Large intestine (tissue), 3 donors: ENCODE measurements at regions not wholly inside any gene's neighbourhood (a gene's known extent, or its start where the extent isn't known, plus 50 kb on each side); places are given as distances from the start of the nearest gene placed in this dataset.

ENCODE experiments used
- DNase-seq, 2 donors: peaks; one replicate each; pipeline versions ENCODE4 v3.0.0 to v3.0.0-alpha.2; 2013
- H3K27ac ChIP-seq: one replicate; pipeline ENCODE4 v1.5.1; 2013; ENCODE audit warnings: low read length
- H3K27me3 ChIP-seq: 2 replicates; pipeline ENCODE4 v1.6.1; 2013; ENCODE audit warnings: low read length; ENCODE audit not compliant: control insufficient read depth, insufficient read depth
- H3K36me3 ChIP-seq: 2 replicates; pipeline ENCODE4 v1.6.1; 2013; ENCODE audit warnings: low read length; ENCODE audit not compliant: control insufficient read depth, insufficient read depth
- H3K4me1 ChIP-seq: one replicate; pipeline ENCODE4 v1.6.1; 2013; ENCODE audit warnings: low read length; ENCODE audit not compliant: control insufficient read depth, insufficient read depth
- H3K4me3 ChIP-seq: one replicate; pipeline ENCODE4 v1.5.1; 2013; ENCODE audit warnings: low read length
- H3K9me3 ChIP-seq: one replicate; pipeline ENCODE4 v1.6.1; 2013; ENCODE audit warnings: mild to moderate bottlenecking, low read depth, low read length, moderate library complexity; ENCODE audit not compliant: control insufficient read depth
- WGBS: methylation state at CpG from one replicate; pipeline ENCODE4 v1.1.5; 2013; ENCODE audit warnings: low lambda C conversion rate; ENCODE audit not compliant: insufficient coverage; 5-methylcytosine and 5-hydroxymethylcytosine counted together

DNA sequence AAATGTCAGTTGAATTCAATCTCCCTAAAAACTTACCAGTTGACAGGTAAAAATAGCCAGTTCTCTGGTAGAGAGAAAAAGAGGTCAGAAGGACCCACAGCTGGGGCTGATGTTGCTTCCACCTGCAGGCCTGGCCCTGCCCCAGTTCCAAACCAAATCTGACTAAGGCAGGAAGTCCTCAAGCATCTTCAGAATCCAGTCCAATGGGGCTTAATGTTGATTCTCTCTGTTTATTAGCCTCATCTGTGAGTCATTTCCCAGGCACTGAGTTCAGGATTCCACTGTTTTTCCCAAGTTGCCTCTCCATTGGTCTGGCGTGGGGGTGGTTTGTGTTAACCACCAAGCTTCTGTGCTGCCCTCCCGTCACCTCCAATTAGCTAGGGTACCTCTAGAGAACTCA, 601.8 kb downstream of the INSC start:
- no peaks in the 10 kb centered on the region for H3K36me3 ChIP-seq
- WGBS, result no CpG with 5 or more reads among the region's 2 CpGs
- H3K27ac ChIP-seq, result no peak overlapping the region
- no peaks in the 10 kb centered on the region for H3K4me1 ChIP-seq
- H3K4me3 ChIP-seq, result no peak overlapping the region
- H3K27me3 ChIP-seq, result no peaks in the 10 kb centered on the region
- no peak for DNase-seq
- no peaks in the 10 kb centered on the region for H3K9me3 ChIP-seq

DNA sequence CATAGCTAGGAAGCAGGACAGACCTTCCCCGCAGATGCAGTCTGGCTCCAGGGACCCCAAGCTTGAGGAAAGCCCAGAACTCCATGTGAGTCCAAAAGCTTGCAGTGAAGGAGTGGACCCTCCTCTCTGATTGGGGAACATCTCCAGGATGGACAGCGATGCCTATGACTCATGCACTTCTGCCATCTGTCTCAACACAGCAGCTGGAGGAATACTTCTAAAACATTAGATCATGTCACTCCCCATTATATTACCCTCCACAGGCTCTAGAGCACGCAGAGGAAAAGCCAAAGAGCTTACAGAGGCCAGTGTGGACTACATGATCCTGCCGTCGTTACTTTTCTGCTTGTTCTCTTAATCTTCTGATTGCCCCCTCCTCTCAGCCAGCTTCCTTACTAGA, 605.7 kb downstream of the INSC start:
- H3K27ac ChIP-seq, result no peak overlapping the region
- H3K9me3 ChIP-seq, result no peaks in the 10 kb centered on the region
- DNase-seq, result no peak
- WGBS, result no CpG with 5 or more reads among the region's 5 CpGs
- no peaks in the 10 kb centered on the region for H3K4me1 ChIP-seq
- no peaks in the 10 kb centered on the region for H3K27me3 ChIP-seq
- no peak overlapping the region for H3K4me3 ChIP-seq
- H3K36me3 ChIP-seq, result no peaks in the 10 kb centered on the region

DNA sequence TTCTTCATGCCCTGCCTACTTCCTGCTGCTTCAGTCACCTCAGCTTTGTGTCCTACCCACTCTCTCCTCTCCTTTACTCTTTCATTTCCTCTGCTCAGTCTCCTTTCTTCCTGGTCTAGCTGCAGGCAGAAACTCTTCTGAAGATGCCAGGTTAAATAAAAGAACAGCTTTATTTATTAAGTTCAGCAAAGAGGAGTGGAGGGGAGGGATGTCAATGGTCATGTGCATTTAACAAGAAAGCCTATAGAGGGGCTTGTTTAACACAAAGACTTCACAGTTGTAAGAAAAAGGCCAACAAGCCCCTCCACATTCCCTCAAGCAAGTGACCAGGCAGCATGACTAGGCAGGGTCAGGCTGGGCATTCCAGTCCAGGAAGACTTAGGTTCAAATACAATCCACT, 609.2 kb downstream of the INSC start:
- H3K27ac ChIP-seq, result no peak overlapping the region
- H3K36me3 ChIP-seq, result no peaks in the 10 kb centered on the region
- H3K4me3 ChIP-seq, result no peak overlapping the region
- H3K27me3 ChIP-seq, result no peaks in the 10 kb centered on the region
- no peaks in the 10 kb centered on the region for H3K4me1 ChIP-seq
- H3K9me3 ChIP-seq, result no peaks in the 10 kb centered on the region
- DNase-seq, result no peak

DNA sequence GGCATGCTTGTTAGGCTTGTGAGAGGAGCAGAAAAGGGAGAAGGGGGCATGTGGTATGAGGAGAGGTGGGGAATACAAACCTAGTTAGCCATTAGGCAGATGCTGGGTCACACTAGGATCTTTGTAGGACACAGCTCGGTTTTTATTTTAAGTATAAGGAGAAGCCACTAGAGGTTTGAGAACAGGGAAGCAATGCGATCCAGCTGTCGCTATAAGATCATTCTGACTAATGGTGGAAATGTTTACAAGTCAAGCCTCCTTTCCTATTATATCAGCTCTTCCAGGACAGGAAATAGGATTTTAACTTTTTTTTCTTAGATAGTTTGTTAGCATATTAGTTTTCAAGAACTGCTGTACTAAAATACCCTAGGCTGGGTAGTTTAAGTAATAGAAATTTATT, 609.9 kb downstream of the INSC start:
- Histone ChIP-seq H3K27ac (no peak overlapping the region), H3K27me3 (no peaks in the 10 kb centered on the region), H3K4me1 (no peaks in the 10 kb centered on the region), H3K36me3 (no peaks in the 10 kb centered on the region), H3K9me3 (no peaks in the 10 kb centered on the region), H3K4me3 (no peak overlapping the region)
- no peak for DNase-seq
- no CpG with 5 or more reads among the region's 3 CpGs for WGBS

DNA sequence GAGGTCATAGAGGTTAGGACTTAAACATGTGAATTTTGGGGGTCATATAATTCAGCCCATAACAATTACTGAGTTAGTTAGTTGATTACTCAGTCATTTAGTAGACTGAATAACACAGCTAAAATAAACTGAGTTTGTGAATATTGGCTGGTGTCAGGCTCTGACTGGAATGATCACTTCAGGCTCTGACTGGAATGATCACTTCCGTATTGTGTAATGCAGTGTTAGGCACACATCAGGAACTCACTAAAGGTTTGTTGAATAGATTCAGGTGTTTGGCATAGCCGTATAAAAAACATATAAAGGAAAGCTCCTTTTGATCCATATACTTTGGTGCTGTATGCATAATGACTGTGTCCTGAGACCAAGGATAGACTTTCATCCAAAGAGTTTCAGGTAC, 610.5 kb downstream of the INSC start:
- Histone ChIP-seq H3K27me3 (no peaks in the 10 kb centered on the region), H3K27ac (no peak overlapping the region), H3K4me1 (no peaks in the 10 kb centered on the region), H3K36me3 (no peaks in the 10 kb centered on the region), H3K9me3 (no peaks in the 10 kb centered on the region), H3K4me3 (no peak overlapping the region)
- DNase-seq, result no peak
- WGBS, result no CpG with 5 or more reads among the region's 2 CpGs

DNA sequence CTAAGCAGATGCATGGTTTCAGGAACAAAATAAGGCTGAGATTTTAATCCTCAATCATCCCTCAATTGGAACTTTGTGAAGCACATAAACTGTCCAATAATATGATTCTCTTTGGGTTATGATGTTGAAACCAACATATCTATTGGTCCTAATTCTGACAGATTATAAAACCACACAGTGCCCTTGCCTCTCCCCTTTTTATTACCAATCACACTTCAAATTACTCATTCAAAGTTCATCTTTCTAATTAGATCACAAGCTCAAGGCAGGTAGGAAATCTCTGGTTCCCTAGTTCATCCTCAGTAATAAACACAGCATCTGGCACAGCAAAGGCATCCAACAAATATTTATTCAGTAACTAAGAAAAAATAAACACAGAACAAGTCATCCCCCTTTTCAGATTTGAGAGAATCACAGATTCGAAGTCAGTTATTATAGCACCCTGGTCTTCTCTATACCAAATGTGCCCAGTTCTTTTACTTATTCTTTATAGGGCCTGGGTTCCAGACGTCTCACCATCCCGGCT, 611.6 kb downstream of the INSC start:
- H3K4me1 ChIP-seq, result no peaks in the 10 kb centered on the region
- peak in 1 of 2 donors; percentile 36 for DNase-seq

DNA sequence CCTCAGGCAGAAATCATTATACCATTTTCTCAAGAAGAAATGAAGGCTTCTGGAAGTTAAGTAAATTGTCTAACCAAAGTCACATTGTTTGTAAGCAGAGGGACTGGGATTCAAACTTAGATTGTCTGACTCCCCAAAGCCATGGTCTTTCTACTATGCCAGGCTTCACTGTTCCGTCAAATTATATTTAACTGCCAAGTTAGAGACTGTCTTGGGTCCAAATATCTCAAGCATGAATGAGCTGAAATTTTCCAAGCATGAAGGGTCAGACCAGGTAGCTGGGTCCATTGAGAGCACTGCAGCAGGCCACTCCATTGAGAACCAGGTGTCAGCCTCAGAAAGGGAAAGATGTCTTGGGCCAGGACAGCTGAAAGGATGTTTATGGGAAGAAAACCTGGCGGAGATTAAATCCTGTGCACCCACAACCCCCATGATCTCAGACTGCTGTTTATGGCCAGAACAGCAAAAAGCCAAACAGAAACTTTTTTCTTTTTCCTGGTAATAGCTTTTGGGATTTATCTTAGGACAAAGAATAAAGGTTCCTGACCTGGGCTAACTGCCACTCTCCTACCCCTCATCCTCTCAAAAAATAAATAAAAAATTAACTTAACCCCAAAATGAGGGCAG, 612.3 kb downstream of the INSC start:
- Histone ChIP-seq H3K9me3 (no peaks in the 10 kb centered on the region), H3K36me3 (no peaks in the 10 kb centered on the region), H3K4me3 (no peak overlapping the region), H3K27me3 (no peaks in the 10 kb centered on the region), H3K27ac (no peak overlapping the region), H3K4me1 (no peaks in the 10 kb centered on the region)
- peak in 1 of 2 donors; percentile 17 for DNase-seq
- WGBS, result no CpG with 5 or more reads among the region's 2 CpGs

More for the DNA sequence above, 611.6 kb downstream of the INSC start:
- no peaks in the 10 kb centered on the region for H3K9me3 ChIP-seq
- 86% methylated on average over 1 of the region's 3 CpGs for WGBS
- H3K27ac ChIP-seq, result no peak overlapping the region
- H3K36me3 ChIP-seq, result no peaks in the 10 kb centered on the region
- no peak overlapping the region for H3K4me3 ChIP-seq
- H3K27me3 ChIP-seq, result no peaks in the 10 kb centered on the region

DNA sequence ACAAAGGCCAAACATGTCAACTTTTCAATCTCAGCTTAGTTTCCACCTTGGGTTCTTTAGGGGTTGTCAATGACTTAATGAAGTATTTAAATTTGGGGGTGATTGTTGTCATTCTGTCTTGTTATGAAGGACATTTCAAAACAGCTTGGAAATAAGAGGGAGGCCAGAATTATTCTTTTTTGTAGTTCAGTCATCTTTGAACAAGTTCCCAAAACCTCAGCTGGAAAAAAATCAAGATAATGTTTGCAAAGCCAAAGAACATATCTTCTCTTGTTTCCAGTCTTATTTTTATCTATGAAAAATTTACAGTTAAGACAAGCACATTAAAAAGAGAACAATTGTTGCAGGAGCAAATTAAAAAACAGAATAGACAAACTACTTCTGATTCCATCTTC, 612.8 kb downstream of the INSC start:
- no peaks in the 10 kb centered on the region for H3K9me3 ChIP-seq
- no peak for DNase-seq
- H3K4me1 ChIP-seq, result no peaks in the 10 kb centered on the region
- H3K36me3 ChIP-seq, result no peaks in the 10 kb centered on the region
- H3K27ac ChIP-seq, result no peak overlapping the region
- no peaks in the 10 kb centered on the region for H3K27me3 ChIP-seq
- H3K4me3 ChIP-seq, result no peak overlapping the region

DNA sequence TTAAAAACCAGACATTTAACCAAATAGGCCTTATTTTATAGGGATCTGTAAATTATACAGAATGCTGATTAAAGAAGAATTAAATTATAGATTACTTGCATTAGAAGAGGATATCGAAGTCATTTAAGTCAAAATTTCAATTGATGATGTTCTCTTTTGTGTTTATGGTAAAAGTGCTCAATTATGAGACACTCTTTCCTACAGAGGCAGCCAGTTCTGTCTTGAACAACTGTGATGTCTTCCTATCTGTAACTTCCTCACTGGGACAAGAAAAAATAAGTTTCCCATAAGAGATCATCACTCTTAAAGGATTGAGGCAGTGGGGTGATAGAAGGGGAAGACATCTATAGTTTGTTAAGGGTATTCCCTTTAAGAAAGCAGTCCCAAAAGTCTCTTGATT, 613.5 kb downstream of the INSC start:
- no CpG with 5 or more reads among the region's 1 CpG for WGBS
- no peak for DNase-seq
- no peak overlapping the region for H3K27ac ChIP-seq
- no peaks in the 10 kb centered on the region for H3K36me3 ChIP-seq
- no peaks in the 10 kb centered on the region for H3K4me1 ChIP-seq
- no peaks in the 10 kb centered on the region for H3K27me3 ChIP-seq
- H3K4me3 ChIP-seq, result no peak overlapping the region
- no peaks in the 10 kb centered on the region for H3K9me3 ChIP-seq

DNA sequence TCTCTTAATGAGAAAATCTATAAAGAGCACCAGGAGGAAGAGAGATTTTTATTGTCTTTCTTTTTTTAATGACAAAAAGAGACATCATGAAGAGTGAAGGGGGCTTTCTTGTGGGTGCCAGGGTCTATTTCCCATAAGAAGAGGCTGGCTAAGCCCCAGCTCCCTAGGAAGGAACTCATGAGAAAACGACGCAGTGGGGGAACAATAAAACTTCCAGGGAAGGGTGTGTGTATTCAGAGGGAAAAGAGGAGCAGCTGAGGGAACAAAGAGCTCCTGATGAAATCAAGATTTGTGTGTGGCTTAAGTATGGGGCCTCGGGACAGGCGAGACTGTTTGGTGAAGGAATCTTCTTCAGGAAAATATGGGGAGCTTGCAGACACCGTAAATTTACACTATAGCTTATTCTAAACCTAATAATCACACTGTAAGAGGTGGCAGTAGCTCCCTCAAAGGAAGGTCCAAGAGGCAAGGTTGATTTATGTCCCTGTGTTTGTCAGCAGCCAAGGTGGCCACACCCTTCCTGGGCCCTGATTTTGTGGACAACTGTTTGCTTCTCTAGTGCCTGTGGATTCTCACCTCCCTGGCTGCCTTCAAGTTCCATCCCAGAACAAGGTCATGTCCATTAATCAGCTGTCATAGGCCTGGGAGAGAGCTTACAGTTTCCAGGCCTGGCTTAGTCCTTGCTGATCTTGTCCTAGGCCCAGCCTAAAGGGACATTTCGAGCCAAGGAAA, 615.7 kb downstream of the INSC start:
- Histone ChIP-seq H3K27ac (no peak overlapping the region), H3K36me3 (no peaks in the 10 kb centered on the region), H3K4me1 (no peaks in the 10 kb centered on the region), H3K9me3 (no peaks in the 10 kb centered on the region), H3K4me3 (no peak overlapping the region), H3K27me3 (no peaks in the 10 kb centered on the region)
- no CpG with 5 or more reads among the region's 6 CpGs for WGBS
- no peak for DNase-seq

DNA sequence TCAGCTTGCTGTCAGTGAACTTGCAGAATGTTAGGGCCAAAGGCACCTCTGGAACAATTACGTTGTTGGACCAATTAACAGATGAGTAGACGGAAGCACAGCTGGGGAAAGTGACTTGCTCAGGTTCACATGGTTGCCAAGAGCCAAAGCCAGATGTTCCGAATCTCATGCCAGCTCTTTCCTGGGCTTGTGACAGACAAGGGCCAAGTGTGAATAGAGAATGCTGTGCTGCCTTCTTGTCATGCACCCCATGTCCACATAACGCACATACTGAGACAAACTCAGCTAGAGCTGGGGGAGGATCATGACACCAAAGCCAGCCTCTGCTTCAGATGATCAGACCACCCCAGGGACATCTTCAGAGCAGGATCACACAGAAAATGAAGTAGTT, 616.3 kb downstream of the INSC start:
- WGBS, result no CpG with 5 or more reads among the region's 4 CpGs
- H3K27ac ChIP-seq, result no peak overlapping the region
- no peak overlapping the region for H3K4me3 ChIP-seq
- H3K36me3 ChIP-seq, result no peaks in the 10 kb centered on the region
- H3K27me3 ChIP-seq, result no peaks in the 10 kb centered on the region
- no peak for DNase-seq
- H3K4me1 ChIP-seq, result no peaks in the 10 kb centered on the region
- H3K9me3 ChIP-seq, result no peaks in the 10 kb centered on the region
